NCI-H226 (cell line): ENCODE measurements at regions not wholly inside any gene's neighbourhood (a gene's known extent, or its start where the extent isn't known, plus 50 kb on each side); places are given as distances from the start of the nearest gene placed in this dataset.

Experiments
- DNase-seq: peaks from one replicate; pipeline ENCODE4 v3.0.0-alpha.2; 2015

- DNase-seq, result no peak
Measured at GRCh38 chr20:48291896-48292295, 506.6 kb upstream of the SULF2 start.

- no peak for DNase-seq
Measured at GRCh38 chr20:48288930-48289507, 503.7 kb upstream of the SULF2 start.

- DNase-seq, result no peak
Measured at GRCh38 chr20:48287552-48288170, 502.4 kb upstream of the SULF2 start.

GRCh38 chr20:48287021-48287494 lies 501.8 kb upstream of the SULF2 start:
- no peak for DNase-seq

- DNase-seq, result no peak
Measured at GRCh38 chr20:48286601-48287000, 501.3 kb upstream of the SULF2 start.

- DNase-seq, result no peak
Measured at GRCh38 chr20:48285656-48286055, 500.4 kb upstream of the SULF2 start.

GRCh38 chr20:48284837-48285236 lies 499.6 kb upstream of the SULF2 start:
- DNase-seq, result peak; percentile 85

- DNase-seq, result no peak
Measured at GRCh38 chr20:48284315-48284714, 499.0 kb upstream of the SULF2 start.

- DNase-seq, result no peak
Measured at GRCh38 chr20:48283470-48284110, 498.3 kb upstream of the SULF2 start.

- no peak for DNase-seq
Measured at GRCh38 chr20:48282591-48283228, 497.4 kb upstream of the SULF2 start.

GRCh38 chr20:48281501-48281900 lies 496.2 kb upstream of the SULF2 start:
- no peak for DNase-seq

- DNase-seq, result no peak
Measured at GRCh38 chr20:48278961-48279481, 493.7 kb upstream of the SULF2 start.

GRCh38 chr20:48277266-48277665 lies 492.0 kb upstream of the SULF2 start:
- DNase-seq, result no peak

GRCh38 chr20:48276021-48276342 lies 490.7 kb upstream of the SULF2 start:
- DNase-seq, result no peak

- no peak for DNase-seq
Measured at GRCh38 chr20:48275286-48276020, 490.2 kb upstream of the SULF2 start.

- DNase-seq, result no peak
Measured at GRCh38 chr20:48273843-48274242, 488.6 kb upstream of the SULF2 start.

GRCh38 chr20:48270885-48271284 lies 485.6 kb upstream of the SULF2 start:
- no peak for DNase-seq

GRCh38 chr20:48267860-48268633 lies 482.8 kb upstream of the SULF2 start:
- DNase-seq, result no peak

GRCh38 chr20:48266571-48266970 lies 481.3 kb upstream of the SULF2 start:
- DNase-seq, result no peak

GRCh38 chr20:48265791-48266190 lies 480.5 kb upstream of the SULF2 start:
- no peak for DNase-seq

- no peak for DNase-seq
Measured at GRCh38 chr20:48262955-48263354, 477.7 kb upstream of the SULF2 start.

- no peak for DNase-seq
Measured at GRCh38 chr20:48262466-48262865, 477.2 kb upstream of the SULF2 start.
